Natural killer cell treated with Interleukin-12 subunit alpha and Interleukin-12 subunit beta and Interleukin-15 and Interleukin-18, amount 100 ng/mL, for 72 hours (primary cell): ENCODE measurements at regions not wholly inside any gene's neighbourhood (a gene's known extent, or its start where the extent isn't known, plus 50 kb on each side); places are given as distances from the start of the nearest gene placed in this dataset.
"Not testable (repeated sequence)": the region's sequence is repeated elsewhere in the genome, so short reads cannot be mapped to it uniquely, and the experiment has no call there.

Source experiments
- ATAC-seq, 2 donors: fragments of 150-1000 bp; cut with Tn5 transposase in 1 of 2; sonication (Bioruptor Pico), chemical (Tn5 transposase) in 1 of 2; 2 replicates each; pipeline ENCODE4 v1.10.0; 2021
- DNase-seq: peaks from one replicate; pipeline ENCODE4 v3.0.0; 2022; ENCODE audit warnings: low spot score
- H3K27ac Mint-ChIP-seq, 2 donors: 1 replicate in 1 of 2; 2 replicates in 1 of 2; pipeline ENCODE4 v1.8.0; 2022; ENCODE audit warnings: mixed read lengths in 2 of 2, mild to moderate bottlenecking in 1 of 2, moderate library complexity in 1 of 2
- H3K27me3 Mint-ChIP-seq, 2 donors: 1 replicate in 1 of 2; 2 replicates in 1 of 2; pipeline ENCODE4 v1.8.0; 2022; ENCODE audit warnings: mixed read lengths in 2 of 2
- H3K36me3 Mint-ChIP-seq: one replicate; pipeline ENCODE4 v1.8.0; 2022; ENCODE audit warnings: mixed read lengths
- H3K4me1 Mint-ChIP-seq, 2 donors: 1 replicate in 1 of 2; 2 replicates in 1 of 2; pipeline ENCODE4 v1.8.0; 2022; ENCODE audit warnings: low read depth in 2 of 2, mixed read lengths in 2 of 2, mild to moderate bottlenecking in 1 of 2
- H3K4me3 Mint-ChIP-seq: one replicate; pipeline ENCODE4 v1.8.0; 2022; ENCODE audit warnings: mixed read lengths
- H3K9me3 Mint-ChIP-seq: 2 replicates; pipeline ENCODE4 v1.8.0; 2022; ENCODE audit warnings: mixed read lengths

DNA sequence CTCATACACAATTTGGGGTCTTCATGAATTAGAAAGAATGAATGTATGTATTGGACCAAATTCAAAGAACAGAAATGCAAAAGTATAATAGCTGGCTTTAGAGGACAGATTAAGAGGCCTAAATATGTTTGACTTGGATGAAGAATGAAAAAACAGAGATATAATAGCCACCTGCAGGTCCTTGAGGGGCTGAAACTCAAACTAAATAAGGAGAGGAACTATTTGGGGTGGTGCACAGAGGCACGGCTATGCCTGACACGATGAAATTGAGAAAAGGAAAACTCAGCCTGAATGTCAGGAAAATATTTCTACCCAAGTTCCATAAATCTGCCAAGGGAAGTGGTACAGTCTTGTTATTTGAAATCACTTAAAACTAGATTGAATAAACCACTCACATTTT is 222.9 kb upstream of the DDHD1 start:
- no peak for ATAC-seq
- Mint-ChIP-seq H3K27me3 (no peaks in the 10 kb centered on the region), H3K4me3 (no peak overlapping the region), H3K36me3 (no peaks in the 10 kb centered on the region), H3K4me1 (no peaks in the 10 kb centered on the region), H3K27ac (no peak overlapping the region), H3K9me3 (peaks cover 4% of the 10 kb centered on the region)
- DNase-seq: no peak

DNA sequence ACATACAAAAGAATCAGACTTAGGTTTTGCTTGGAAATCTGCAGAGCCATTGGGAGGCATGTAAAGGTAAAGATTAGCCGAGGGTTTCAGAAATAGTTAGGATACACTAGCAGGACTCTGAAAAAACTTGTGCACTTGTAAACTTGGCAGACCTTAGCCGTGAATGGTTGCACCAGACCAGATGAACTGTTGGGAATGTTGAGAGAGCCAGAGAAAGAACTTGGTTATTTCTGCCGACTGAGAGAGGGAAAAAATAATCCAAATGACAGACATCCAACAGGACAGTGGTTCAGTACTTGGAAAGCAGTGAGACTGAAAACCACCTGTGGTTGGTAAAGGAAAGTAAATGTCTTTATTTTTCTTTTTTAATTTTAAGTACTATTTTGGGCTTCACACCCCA is 222.5 kb upstream of the DDHD1 start:
- Mint-ChIP-seq H3K36me3 (no peaks in the 10 kb centered on the region), H3K27me3 (no peaks in the 10 kb centered on the region), H3K9me3 (peaks cover 4% of the 10 kb centered on the region), H3K27ac (no peak overlapping the region), H3K4me1 (no peaks in the 10 kb centered on the region), H3K4me3 (no peak overlapping the region)
- DNase-seq: no peak
- ATAC-seq: no peak

DNA sequence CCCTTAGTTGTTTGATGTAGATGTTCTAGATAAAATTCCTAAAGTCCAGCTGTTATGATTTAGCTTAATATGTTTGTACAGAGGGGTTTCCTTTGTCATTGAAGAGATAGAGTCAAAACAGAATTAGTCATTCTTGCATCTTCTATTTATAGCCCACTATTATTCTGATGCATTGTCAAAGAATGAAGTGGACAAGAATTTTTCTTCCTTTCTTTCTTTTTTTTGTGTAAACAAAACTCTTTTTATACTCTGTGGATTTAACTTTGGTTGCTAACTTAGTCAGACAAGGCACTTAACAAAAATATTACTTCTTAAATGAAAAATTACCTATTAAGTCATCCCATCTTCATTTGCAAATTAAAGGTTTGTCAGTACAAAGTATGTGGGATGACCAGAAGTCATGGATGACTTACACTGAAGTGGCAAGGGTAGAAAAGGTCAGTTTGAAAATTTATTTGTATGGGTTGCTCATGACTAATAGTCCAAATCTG is 215.6 kb upstream of the DDHD1 start:
- no peak overlapping the region for H3K27ac Mint-ChIP-seq
- no peak overlapping the region for H3K4me3 Mint-ChIP-seq
- DNase-seq: no peak
- H3K4me1 Mint-ChIP-seq: no peaks in the 10 kb centered on the region
- H3K27me3 Mint-ChIP-seq: no peaks in the 10 kb centered on the region
- H3K9me3 Mint-ChIP-seq: peaks cover 4% of the 10 kb centered on the region
- no peak for ATAC-seq
- H3K36me3 Mint-ChIP-seq: no peaks in the 10 kb centered on the region

DNA sequence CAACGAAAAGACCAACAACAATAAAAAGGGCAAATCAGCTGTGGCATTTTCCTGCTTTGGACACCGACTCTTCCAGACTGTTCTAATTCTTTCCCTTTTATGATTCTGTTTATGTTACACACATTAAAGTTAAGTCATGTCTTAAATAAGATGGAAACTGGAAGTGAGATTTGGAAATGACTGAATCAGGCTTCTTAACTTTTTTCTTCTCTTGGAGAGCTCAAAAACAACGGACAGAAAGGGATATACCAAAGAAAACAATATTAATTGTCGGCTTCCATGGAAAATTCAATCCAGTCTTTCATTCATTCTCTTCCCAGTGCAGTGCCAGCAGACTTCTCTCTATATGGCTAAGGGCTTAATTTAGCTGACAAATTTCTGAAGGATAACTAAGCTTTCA is 214.9 kb upstream of the DDHD1 start:
- DNase-seq (no peak), ATAC-seq (no peak)
- Mint-ChIP-seq H3K4me3 (no peak overlapping the region), H3K9me3 (peaks cover 5% of the 10 kb centered on the region), H3K27ac (no peak overlapping the region), H3K4me1 (no peaks in the 10 kb centered on the region), H3K36me3 (no peaks in the 10 kb centered on the region), H3K27me3 (no peaks in the 10 kb centered on the region)

DNA sequence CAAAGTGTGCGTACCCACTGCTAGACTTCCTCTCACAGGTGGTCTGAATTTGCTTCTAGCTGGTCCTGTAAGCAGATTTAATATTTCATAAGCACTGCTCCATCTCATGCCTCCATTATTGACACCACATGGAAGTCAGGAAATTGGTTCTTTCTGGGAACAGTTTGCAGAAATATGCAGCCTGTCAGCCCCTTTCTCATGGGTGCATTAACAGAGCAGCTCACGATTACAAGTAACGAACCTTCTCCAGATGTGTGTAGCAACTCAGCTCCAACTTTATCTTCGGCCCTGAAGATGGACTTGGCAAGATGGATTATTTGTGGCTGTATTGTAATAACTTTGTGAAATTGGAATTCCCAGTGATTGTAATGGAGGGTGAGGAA is 214.5 kb upstream of the DDHD1 start:
- DNase-seq: no peak
- peaks cover 8% of the 10 kb centered on the region for H3K9me3 Mint-ChIP-seq
- no peaks in the 10 kb centered on the region for H3K27me3 Mint-ChIP-seq
- no peak overlapping the region for H3K4me3 Mint-ChIP-seq
- H3K4me1 Mint-ChIP-seq: no peaks in the 10 kb centered on the region
- no peak overlapping the region for H3K27ac Mint-ChIP-seq
- H3K36me3 Mint-ChIP-seq: no peaks in the 10 kb centered on the region
- no peak for ATAC-seq

DNA sequence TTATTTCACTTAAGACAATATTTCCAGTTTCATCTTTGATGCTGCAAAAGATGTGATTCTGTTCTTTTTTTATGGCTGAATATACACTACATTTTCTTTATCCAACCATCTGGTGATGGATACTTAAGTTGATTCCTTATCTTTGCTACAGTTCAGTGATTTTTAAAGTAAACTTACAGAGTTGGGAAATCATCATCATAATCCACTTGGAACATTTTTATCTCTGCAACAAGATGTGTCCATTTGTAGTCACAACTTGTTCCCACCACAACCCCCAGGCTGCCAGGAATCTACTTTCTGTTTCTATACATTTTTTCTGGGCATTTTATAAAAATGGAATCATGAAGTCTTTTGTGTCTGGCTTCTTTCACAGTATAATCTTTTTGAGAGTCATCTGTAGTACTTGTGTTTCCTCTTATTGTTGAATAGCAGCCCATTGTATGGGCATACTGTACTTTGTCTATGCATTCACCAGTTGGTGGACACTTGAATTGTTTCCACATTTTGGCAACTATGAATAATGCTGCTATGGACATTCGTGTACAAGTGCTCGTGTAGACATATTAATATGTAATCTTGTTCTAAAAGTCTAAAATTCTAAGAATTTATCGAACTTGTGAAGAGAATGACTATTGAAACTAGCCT is 212.5 kb upstream of the DDHD1 start:
- H3K27ac Mint-ChIP-seq: no peak overlapping the region
- no peak for DNase-seq
- no peak overlapping the region for H3K4me3 Mint-ChIP-seq
- ATAC-seq: no peak
- H3K9me3 Mint-ChIP-seq: peaks cover 3% of the 10 kb centered on the region
- no peaks in the 10 kb centered on the region for H3K4me1 Mint-ChIP-seq
- H3K36me3 Mint-ChIP-seq: no peaks in the 10 kb centered on the region
- no peaks in the 10 kb centered on the region for H3K27me3 Mint-ChIP-seq

DNA sequence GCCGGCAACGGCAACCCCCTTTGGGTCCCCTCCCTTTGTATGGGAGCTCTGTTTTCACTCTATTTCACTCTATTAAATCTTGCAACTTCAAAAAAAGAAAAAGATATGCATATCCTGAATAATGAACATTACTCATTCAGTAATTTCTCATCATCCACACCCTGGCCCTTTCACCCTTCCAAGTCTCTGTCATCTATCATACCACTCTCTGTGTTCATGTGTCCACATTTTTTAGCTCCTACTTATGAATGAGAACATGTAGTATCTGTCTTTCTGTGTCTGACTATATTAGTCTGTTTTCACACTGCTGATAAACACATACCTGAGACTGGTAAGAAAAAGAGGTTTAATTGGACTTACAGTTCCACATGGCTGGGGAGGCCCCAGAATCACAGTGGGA is 209.8 kb upstream of the DDHD1 start:
- DNase-seq, H3K4me1 Mint-ChIP-seq, H3K4me3 Mint-ChIP-seq, H3K27ac Mint-ChIP-seq, H3K9me3 Mint-ChIP-seq, H3K36me3 Mint-ChIP-seq, ATAC-seq, H3K27me3 Mint-ChIP-seq: not testable (repeated sequence)

DNA sequence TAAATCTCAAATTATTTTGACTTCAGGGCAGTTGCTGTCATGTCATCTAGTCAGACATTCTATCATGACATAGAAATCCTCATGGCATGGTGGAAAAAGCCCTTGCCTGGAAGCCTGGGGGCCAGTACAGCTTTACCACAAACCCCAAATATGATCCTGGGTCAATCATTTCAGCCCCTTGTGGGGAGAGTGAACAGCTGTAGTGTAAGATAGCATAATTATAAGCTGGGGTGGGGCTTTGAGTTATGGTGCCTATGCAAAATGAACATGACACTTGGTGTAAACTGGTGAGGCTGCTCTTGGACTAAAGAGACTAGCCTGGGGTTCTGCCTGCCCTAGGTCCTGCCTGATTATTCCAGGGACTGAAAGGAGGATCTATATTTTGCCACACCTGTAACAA is 207.7 kb upstream of the DDHD1 start:
- H3K4me3 Mint-ChIP-seq: no peak overlapping the region
- no peak for DNase-seq
- peaks cover 3% of the 10 kb centered on the region for H3K9me3 Mint-ChIP-seq
- no peaks in the 10 kb centered on the region for H3K4me1 Mint-ChIP-seq
- no peak for ATAC-seq
- H3K27ac Mint-ChIP-seq: no peak overlapping the region
- H3K27me3 Mint-ChIP-seq: no peaks in the 10 kb centered on the region
- no peaks in the 10 kb centered on the region for H3K36me3 Mint-ChIP-seq

DNA sequence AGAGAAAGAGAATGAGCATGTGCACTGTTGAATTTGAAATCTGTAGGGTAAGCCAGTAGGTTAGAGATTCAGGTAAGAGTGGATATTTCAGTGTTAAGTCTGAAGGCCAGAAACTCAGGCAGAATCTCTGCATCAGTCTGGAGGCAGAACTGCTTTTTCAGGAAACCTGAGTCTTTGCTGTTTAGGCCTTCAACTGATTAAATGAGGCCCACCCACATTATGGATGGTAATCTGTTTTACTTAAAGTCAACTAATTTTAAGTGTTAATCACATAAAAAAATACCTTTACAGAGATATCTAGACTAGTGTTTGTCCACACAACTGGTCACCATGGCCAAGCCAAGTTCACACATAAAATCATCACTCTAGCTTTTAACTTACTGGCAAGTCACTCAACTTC is 205.0 kb upstream of the DDHD1 start:
- DNase-seq (no peak), ATAC-seq (no peak)
- Mint-ChIP-seq H3K36me3 (no peaks in the 10 kb centered on the region), H3K9me3 (peaks cover 3% of the 10 kb centered on the region), H3K4me3 (no peak overlapping the region), H3K27ac (no peak overlapping the region), H3K4me1 (peaks cover 3 to 6% of the 10 kb centered on the region in 2 donors), H3K27me3 (no peaks in the 10 kb centered on the region)

DNA sequence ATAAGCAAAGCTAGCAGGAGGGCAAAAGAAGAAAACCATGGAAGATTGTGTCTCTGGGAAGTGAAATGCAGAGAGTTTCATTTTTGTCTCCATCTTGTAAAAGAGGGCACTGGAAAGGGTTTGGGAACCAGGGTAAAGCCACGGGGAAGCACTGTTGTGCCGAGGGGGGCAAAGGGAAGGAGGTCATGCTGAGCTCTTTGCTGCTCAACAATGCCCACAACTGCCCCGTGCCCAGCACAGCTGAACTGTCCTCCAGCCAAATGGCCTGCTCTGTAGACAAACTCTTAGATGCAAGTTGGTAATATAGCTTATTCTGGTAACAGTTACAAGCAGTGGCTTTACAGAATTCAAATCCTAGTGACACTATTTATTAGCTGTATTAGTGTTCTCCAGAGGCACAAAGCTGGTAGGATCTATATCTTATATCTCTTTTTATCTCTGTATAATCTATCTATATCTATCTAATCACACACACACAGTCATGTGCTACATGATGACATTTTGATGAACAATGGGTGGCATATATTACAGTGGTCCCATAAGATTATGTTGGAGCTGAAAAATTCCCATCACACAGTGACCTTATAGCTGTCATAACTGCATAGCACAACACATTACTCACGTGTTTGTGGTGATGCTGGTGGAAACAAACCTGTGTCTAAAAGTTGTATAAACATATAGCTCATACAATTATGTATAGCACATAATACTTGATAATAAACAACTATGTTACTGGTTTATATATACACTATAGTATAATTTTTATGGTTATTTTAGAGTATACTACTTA is 203.4 kb upstream of the DDHD1 start:
- no peaks in the 10 kb centered on the region for H3K9me3 Mint-ChIP-seq
- no peaks in the 10 kb centered on the region for H3K36me3 Mint-ChIP-seq
- H3K4me1 Mint-ChIP-seq: peaks cover 3 to 6% of the 10 kb centered on the region in 2 donors
- DNase-seq (no peak), ATAC-seq (no peak)
- no peaks in the 10 kb centered on the region for H3K27me3 Mint-ChIP-seq
- no peak overlapping the region for H3K27ac Mint-ChIP-seq
- H3K4me3 Mint-ChIP-seq: no peak overlapping the region

DNA sequence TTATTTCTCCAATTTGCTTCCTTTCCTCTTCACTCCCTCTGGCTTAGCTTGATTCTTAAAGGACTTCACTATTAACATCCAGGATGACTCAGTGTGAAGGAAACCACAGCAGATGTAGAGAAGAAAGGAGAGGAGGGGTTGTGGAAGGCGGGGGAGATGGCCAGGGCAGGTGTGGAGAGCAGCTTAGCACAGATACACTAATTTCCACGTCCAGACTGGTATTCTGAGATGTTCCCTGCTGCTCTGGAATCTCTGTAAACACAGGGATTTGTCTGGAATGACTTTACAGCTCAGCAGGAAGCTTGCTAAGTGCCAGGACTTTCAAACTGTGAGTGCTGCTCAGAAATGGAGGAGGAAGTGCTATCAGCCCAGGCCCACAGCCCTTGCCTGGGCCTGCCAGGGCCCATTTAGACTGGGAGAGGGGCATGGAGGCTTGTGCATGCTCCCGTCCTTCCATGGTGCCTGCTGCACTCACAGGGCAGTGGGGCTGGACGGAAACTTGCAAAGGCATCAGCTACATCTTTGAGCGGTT is 202.5 kb upstream of the DDHD1 start:
- H3K27ac Mint-ChIP-seq: no peak overlapping the region
- H3K9me3 Mint-ChIP-seq: no peaks in the 10 kb centered on the region
- H3K27me3 Mint-ChIP-seq: no peaks in the 10 kb centered on the region
- H3K4me1 Mint-ChIP-seq: peaks cover 3 to 6% of the 10 kb centered on the region in 2 donors
- H3K36me3 Mint-ChIP-seq: no peaks in the 10 kb centered on the region
- DNase-seq: no peak
- H3K4me3 Mint-ChIP-seq: no peak overlapping the region
- no peak for ATAC-seq

DNA sequence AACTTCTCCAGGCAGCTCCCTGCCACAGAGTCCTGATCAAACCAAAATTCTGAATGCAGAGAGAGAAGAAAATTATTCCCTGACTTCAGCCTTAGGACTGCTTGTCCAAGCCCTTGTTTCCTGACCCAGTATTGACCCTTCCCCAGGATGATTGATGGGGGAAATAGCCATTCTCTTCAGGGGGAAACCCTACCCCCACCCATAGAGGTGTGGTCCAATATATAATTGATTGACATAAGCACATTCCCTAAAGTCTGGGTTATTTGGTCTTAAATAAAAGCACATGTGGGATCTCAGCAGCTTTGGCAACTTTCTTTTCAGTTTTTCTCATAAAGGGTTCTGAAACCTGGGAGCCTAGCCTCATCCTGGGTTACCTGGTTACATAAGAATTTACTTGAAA is 201.2 kb upstream of the DDHD1 start:
- DNase-seq: no peak
- peaks cover 3 to 6% of the 10 kb centered on the region in 2 donors for H3K4me1 Mint-ChIP-seq
- H3K36me3 Mint-ChIP-seq: no peaks in the 10 kb centered on the region
- ATAC-seq: no peak
- H3K9me3 Mint-ChIP-seq: no peaks in the 10 kb centered on the region
- no peak overlapping the region for H3K4me3 Mint-ChIP-seq
- H3K27ac Mint-ChIP-seq: no peak overlapping the region
- no peaks in the 10 kb centered on the region for H3K27me3 Mint-ChIP-seq

DNA sequence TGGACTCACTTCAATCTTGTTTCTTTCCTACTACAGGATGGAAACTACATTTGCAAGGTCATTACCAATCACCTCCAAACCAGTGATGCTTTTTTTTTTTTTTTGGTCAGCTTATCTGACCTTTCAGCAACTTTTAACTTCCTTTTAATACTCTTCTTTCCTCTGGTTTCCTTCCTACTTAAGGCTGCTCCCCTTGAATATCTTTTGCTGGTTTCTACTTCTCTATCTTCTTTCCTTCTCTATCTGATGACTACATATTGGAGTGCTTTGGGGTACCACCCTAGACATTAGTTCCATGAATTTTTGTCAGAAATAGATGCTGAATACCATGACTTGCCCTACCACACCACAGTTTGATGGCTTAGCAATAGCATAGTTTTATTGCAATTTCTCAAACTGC is 197.7 kb upstream of the DDHD1 start:
- Mint-ChIP-seq H3K9me3 (no peaks in the 10 kb centered on the region), H3K36me3 (no peaks in the 10 kb centered on the region), H3K27me3 (no peaks in the 10 kb centered on the region), H3K4me3 (no peak overlapping the region), H3K4me1 (peaks cover 3 to 6% of the 10 kb centered on the region in 2 donors), H3K27ac (no peak overlapping the region)
- ATAC-seq (no peak), DNase-seq (no peak)

DNA sequence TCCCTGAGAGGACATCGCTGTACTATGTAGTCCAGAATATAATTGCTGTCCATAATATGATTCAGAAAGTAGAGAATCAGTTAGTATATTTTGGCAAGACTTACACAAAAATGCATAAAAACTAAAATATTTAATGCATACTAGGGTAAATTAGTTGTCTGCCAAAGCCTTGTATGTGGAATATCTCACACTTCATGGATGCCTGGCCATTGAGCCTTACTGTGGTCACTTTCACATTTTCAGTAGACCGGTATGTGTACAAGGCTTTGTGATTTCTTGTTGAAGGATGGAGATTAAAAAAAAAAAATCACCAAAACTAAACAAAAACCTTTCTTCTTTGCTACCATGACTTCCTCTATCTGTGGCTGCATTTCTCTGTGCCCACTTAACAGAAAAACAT is 197.3 kb upstream of the DDHD1 start:
- DNase-seq: no peak
- no peaks in the 10 kb centered on the region for H3K36me3 Mint-ChIP-seq
- H3K9me3 Mint-ChIP-seq: no peaks in the 10 kb centered on the region
- ATAC-seq: no peak
- no peaks in the 10 kb centered on the region for H3K27me3 Mint-ChIP-seq
- H3K4me1 Mint-ChIP-seq: peaks cover 2 to 3% of the 10 kb centered on the region in 2 donors
- no peak overlapping the region for H3K4me3 Mint-ChIP-seq
- H3K27ac Mint-ChIP-seq: no peak overlapping the region
